LNCaP clone FGC (cell line): ENCODE measurements at regions not wholly inside any gene's neighbourhood (a gene's known extent, or its start where the extent isn't known, plus 50 kb on each side); places are given as distances from the start of the nearest gene placed in this dataset.

ENCODE experiments used
- DNase-seq: peaks from one replicate; pipeline ENCODE4 v3.0.0-alpha.2; 2011; ENCODE audit warnings: low read depth
- H3K4me3 ChIP-seq: 2 replicates; pipeline ENCODE4 v1.5.1; 2011; ENCODE audit warnings: mild to moderate bottlenecking, low read depth, low read length, control low read depth
- CTCF ChIP-seq: IDR thresholded peaks from 2 replicates; pipeline ENCODE4 v1.5.1; 2012; ENCODE audit warnings: mild to moderate bottlenecking; ENCODE audit not compliant: control insufficient read depth, insufficient read depth; ENCODE audit errors: extremely low read depth

- no peak for DNase-seq
- no peak overlapping the region for H3K4me3 ChIP-seq
- no peak for TF ChIP-seq CTCF
These were observed 222.3 kb upstream of the SPOCK3 start for GRCh38 chr4:167456619-167457018.

GRCh38 chr4:167469436-167469835, 235.1 kb upstream of the SPOCK3 start:
- no peak for TF ChIP-seq CTCF
- H3K4me3 ChIP-seq = no peak overlapping the region
- no peak for DNase-seq

GRCh38 chr4:167475951-167476350, 241.7 kb upstream of the SPOCK3 start:
- TF ChIP-seq CTCF = no peak
- no peak for DNase-seq
- H3K4me3 ChIP-seq = no peak overlapping the region

- H3K4me3 ChIP-seq = no peak overlapping the region
- no peak for TF ChIP-seq CTCF
- no peak for DNase-seq
These were observed 257.7 kb upstream of the SPOCK3 start for GRCh38 chr4:167492007-167492406.

- DNase-seq = no peak
- no peak overlapping the region for H3K4me3 ChIP-seq
- no peak for TF ChIP-seq CTCF
These were observed 275.3 kb upstream of the SPOCK3 start for GRCh38 chr4:167509551-167509950.

GRCh38 chr4:167524091-167524490, 289.8 kb upstream of the SPOCK3 start:
- no peak overlapping the region for H3K4me3 ChIP-seq
- no peak for DNase-seq
- TF ChIP-seq CTCF = no peak

GRCh38 chr4:167537761-167538160, 303.5 kb upstream of the SPOCK3 start:
- no peak for DNase-seq
- TF ChIP-seq CTCF = no peak
- H3K4me3 ChIP-seq = no peak overlapping the region
